LNCaP clone FGC (cell line): ENCODE measurements at regions not wholly inside any gene's neighbourhood (a gene's known extent, or its start where the extent isn't known, plus 50 kb on each side); places are given as distances from the start of the nearest gene placed in this dataset.

Source experiments
- DNase-seq: peaks from one replicate; pipeline ENCODE4 v3.0.0-alpha.2; 2011; ENCODE audit warnings: low read depth
- H3K4me3 ChIP-seq: 2 replicates; pipeline ENCODE4 v1.5.1; 2011; ENCODE audit warnings: mild to moderate bottlenecking, low read depth, low read length, control low read depth
- CTCF ChIP-seq: IDR thresholded peaks from 2 replicates; pipeline ENCODE4 v1.5.1; 2012; ENCODE audit warnings: mild to moderate bottlenecking; ENCODE audit not compliant: control insufficient read depth, insufficient read depth; ENCODE audit errors: extremely low read depth

GRCh38 chr10:44205067-44205466, 179.8 kb downstream of the CXCL12 start:
- no peak overlapping the region for H3K4me3 ChIP-seq
- no peak for DNase-seq
- TF ChIP-seq CTCF = no peak

GRCh38 chr10:44203535-44203934, 181.4 kb downstream of the CXCL12 start:
- DNase-seq = no peak
- TF ChIP-seq CTCF = no peak
- no peak overlapping the region for H3K4me3 ChIP-seq

GRCh38 chr10:44202952-44203351, 181.9 kb downstream of the CXCL12 start:
- no peak overlapping the region for H3K4me3 ChIP-seq
- no peak for DNase-seq
- TF ChIP-seq CTCF = no peak

GRCh38 chr10:44201656-44202055, 183.2 kb downstream of the CXCL12 start:
- no peak overlapping the region for H3K4me3 ChIP-seq
- no peak for TF ChIP-seq CTCF
- no peak for DNase-seq

GRCh38 chr10:44201011-44201410, 183.9 kb downstream of the CXCL12 start:
- no peak overlapping the region for H3K4me3 ChIP-seq
- TF ChIP-seq CTCF = no peak
- DNase-seq = no peak

- DNase-seq = no peak
- no peak for TF ChIP-seq CTCF
- H3K4me3 ChIP-seq = no peak overlapping the region
Measured at GRCh38 chr10:44199991-44200655, 184.8 kb downstream of the CXCL12 start.

- no peak for DNase-seq
- TF ChIP-seq CTCF = no peak
- H3K4me3 ChIP-seq = no peak overlapping the region
Measured at GRCh38 chr10:44199267-44199666, 185.6 kb downstream of the CXCL12 start.
